Adrenal gland (tissue), 5 donors: ENCODE measurements at regions not wholly inside any gene's neighbourhood (a gene's known extent, or its start where the extent isn't known, plus 50 kb on each side); places are given as distances from the start of the nearest gene placed in this dataset.

Experiments used
- POLR2A ChIP-seq, 2 donors: fragments of 450-650 bp; IDR thresholded peaks; one replicate each; pipeline ENCODE4 v1.6.1; 2017; ENCODE audit warnings: antibody characterized with exemption in 2 of 2, mild to moderate bottlenecking in 2 of 2, moderate library complexity in 1 of 2
- TF ChIP-seq, protein P1 (sequence below), 6 experiments: fragments of 450-650 bp in 4 of 6; fragments of 200-600 bp in 2 of 6; sonication (generic) in 1 of 6; IDR thresholded peaks; 1 replicate in 5 of 6; 2 replicates in 1 of 6; pipeline versions ENCODE4 v1.5.1 to v1.8.0; 2016 to 2021; ENCODE audit warnings: antibody characterized with exemption in 6 of 6, mild to moderate bottlenecking in 2 of 6, moderate library complexity in 1 of 6
- donor health status: DM: no; HTN: no; CAD: no.

DNA sequence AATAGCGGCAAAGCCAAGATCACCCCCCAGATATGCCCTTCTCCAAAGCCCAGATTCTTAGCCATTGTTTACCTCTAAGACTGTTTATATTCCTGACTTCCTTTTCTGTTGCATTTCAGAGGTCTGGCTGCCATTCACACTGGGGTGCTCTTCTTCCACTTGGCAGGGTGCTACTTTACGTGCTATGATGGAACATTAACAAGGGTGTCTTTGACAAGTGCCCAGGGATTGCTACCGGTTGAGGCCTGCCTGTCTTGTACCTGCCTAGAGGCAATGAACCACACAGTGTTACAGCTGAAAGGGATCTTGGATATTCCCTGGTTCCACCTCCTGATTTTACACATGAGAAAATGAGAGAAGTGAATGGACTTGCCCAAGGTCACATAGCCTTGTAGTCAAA, 352.1 kb upstream of the KIF2A start:
- TF ChIP-seq, protein P1, sequence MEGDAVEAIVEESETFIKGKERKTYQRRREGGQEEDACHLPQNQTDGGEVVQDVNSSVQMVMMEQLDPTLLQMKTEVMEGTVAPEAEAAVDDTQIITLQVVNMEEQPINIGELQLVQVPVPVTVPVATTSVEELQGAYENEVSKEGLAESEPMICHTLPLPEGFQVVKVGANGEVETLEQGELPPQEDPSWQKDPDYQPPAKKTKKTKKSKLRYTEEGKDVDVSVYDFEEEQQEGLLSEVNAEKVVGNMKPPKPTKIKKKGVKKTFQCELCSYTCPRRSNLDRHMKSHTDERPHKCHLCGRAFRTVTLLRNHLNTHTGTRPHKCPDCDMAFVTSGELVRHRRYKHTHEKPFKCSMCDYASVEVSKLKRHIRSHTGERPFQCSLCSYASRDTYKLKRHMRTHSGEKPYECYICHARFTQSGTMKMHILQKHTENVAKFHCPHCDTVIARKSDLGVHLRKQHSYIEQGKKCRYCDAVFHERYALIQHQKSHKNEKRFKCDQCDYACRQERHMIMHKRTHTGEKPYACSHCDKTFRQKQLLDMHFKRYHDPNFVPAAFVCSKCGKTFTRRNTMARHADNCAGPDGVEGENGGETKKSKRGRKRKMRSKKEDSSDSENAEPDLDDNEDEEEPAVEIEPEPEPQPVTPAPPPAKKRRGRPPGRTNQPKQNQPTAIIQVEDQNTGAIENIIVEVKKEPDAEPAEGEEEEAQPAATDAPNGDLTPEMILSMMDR (IDR thresholded peaks at IDR 0.05) = no peak
- no peak for TF ChIP-seq POLR2A (IDR thresholded peaks at IDR 0.05)
